ENCODE measurements at regions not wholly inside any gene's neighbourhood (a gene's known extent, or its start where the extent isn't known, plus 50 kb on each side); places are given as distances from the start of the nearest gene placed in this dataset.

GRCh38 chr2:172662099-172662498 lies 73.5 kb upstream of the RAPGEF4 start:
- TF ChIP-seq, protein P1, sequence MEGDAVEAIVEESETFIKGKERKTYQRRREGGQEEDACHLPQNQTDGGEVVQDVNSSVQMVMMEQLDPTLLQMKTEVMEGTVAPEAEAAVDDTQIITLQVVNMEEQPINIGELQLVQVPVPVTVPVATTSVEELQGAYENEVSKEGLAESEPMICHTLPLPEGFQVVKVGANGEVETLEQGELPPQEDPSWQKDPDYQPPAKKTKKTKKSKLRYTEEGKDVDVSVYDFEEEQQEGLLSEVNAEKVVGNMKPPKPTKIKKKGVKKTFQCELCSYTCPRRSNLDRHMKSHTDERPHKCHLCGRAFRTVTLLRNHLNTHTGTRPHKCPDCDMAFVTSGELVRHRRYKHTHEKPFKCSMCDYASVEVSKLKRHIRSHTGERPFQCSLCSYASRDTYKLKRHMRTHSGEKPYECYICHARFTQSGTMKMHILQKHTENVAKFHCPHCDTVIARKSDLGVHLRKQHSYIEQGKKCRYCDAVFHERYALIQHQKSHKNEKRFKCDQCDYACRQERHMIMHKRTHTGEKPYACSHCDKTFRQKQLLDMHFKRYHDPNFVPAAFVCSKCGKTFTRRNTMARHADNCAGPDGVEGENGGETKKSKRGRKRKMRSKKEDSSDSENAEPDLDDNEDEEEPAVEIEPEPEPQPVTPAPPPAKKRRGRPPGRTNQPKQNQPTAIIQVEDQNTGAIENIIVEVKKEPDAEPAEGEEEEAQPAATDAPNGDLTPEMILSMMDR (IDR thresholded peaks at IDR 0.05): no peak
- TF ChIP-seq EZH2 (IDR thresholded peaks at IDR 0.05): no peak
- no peak for TF ChIP-seq EZH2phosphoT487 (IDR thresholded peaks at IDR 0.05)
